ENCODE measurements at regions not wholly inside any gene's neighbourhood (a gene's known extent, or its start where the extent isn't known, plus 50 kb on each side); places are given as distances from the start of the nearest gene placed in this dataset.

DNA sequence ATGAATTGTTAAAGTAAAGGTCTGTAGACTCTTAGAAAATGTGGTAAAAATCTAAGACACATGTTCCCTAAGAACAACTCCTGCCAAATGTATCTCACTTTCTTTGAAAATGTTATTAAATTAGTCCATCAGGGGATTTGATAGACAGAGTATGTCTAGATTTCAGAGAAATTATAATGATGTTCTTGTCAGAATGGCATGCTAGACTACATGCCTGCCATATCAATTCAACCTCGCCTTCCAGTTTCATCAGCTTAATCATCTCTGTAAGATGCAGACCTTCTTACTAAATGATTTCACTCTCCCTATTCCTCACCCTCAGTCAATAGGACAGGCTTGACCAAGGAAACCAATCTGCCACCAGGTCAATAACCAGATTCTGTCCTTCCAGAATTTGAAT lies 368.4 kb downstream of the TXNL1 start:
- H3K4me1 ChIP-seq (ENCODE audit: control insufficient read depth, low read depth, low read length): no peaks in the 10 kb centered on the region

DNA sequence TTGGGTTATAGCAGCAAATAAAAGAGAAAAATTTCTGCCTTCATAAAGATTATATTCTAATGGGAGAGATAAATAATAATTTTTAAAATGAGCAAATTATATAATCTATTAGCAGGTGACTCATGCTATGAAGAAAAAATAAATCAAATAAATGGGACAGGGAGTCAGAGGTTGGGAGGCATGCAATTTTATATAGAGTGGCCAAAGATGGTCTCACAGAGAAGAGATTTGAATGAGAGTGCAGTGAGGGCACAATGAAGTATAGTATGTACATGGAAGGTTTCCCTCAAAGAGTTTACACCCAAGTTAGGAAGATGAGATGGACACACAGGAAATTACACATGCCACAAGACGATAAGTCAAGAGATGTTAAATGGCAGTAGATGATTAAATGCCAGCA lies 369.4 kb downstream of the TXNL1 start:
- no peaks in the 10 kb centered on the region for H3K9me3 ChIP-seq (ENCODE audit: control insufficient read depth, low read depth, low read length)
- no peak overlapping the region for H3K27ac ChIP-seq (ENCODE audit: low read length)
- no peak overlapping the region for H3K4me3 ChIP-seq (ENCODE audit: low read length)
- H3K9ac ChIP-seq (ENCODE audit: low read length): no peak overlapping the region
- H3K36me3 ChIP-seq (ENCODE audit: control insufficient read depth, low read depth, low read length): no peaks in the 10 kb centered on the region
- H3K4me1 ChIP-seq (ENCODE audit: control insufficient read depth, low read depth, low read length): no peaks in the 10 kb centered on the region
- H3K27me3 ChIP-seq (ENCODE audit: control insufficient read depth, insufficient read depth, low read length): no peaks in the 10 kb centered on the region

More for the DNA sequence above, 368.4 kb downstream of the TXNL1 start:
- Histone ChIP-seq H3K36me3 (ENCODE audit: control insufficient read depth, low read depth, low read length) (no peaks in the 10 kb centered on the region), H3K9me3 (ENCODE audit: control insufficient read depth, low read depth, low read length) (no peaks in the 10 kb centered on the region), H3K4me3 (ENCODE audit: low read length) (no peak overlapping the region), H3K27me3 (ENCODE audit: control insufficient read depth, insufficient read depth, low read length) (no peaks in the 10 kb centered on the region), H3K27ac (ENCODE audit: low read length) (no peak overlapping the region), H3K9ac (ENCODE audit: low read length) (no peak overlapping the region)

DNA sequence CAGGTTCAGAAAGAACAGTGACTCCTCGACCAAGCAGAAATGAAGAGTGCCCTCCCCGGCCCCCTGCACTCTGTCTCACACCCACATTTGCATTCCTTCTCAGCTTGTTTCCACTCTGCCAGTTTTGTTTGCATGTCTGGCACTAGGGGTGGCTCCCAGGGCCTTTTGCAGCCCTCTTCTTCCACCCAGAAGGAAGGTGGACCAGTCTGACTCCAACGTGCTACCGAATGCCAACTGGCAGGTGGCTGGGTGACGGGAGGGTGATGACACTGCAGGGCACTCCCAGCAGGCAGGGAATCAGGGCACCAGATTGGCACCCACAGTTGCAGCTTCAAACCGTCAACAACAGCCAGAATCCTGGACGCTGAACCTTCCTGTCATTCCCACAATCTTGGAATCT lies 371.1 kb downstream of the TXNL1 start:
- no peaks in the 10 kb centered on the region for H3K27me3 ChIP-seq (ENCODE audit: control insufficient read depth, insufficient read depth, low read length)

DNA sequence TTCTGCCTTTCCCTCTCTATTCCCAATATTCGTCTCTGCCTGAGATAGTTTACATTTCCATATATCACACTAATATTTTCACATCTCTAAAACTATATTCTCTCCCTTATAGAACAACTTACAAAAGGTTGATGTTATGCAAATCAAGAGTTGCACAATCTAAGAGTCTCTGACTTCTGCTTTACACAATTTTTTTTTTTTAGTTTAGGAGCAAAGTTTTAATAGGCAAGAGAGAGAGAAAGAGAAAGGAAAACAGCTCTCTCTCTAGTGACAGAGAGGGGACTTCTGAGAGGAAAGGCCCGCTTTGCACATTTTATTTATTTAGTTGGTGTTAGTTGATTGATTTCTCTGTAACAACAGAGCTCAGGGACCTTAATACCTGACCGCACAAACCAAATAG lies 380.2 kb downstream of the TXNL1 start:
- H3K9me3 ChIP-seq (ENCODE audit: control insufficient read depth, low read depth, low read length): no peaks in the 10 kb centered on the region
- H3K4me1 ChIP-seq (ENCODE audit: control insufficient read depth, low read depth, low read length): no peaks in the 10 kb centered on the region
- H3K9ac ChIP-seq (ENCODE audit: low read length): no peak overlapping the region
- H3K4me3 ChIP-seq (ENCODE audit: low read length): no peak overlapping the region
- H3K27me3 ChIP-seq (ENCODE audit: control insufficient read depth, insufficient read depth, low read length): no peaks in the 10 kb centered on the region
- H3K27ac ChIP-seq (ENCODE audit: low read length): no peak overlapping the region
- H3K36me3 ChIP-seq (ENCODE audit: control insufficient read depth, low read depth, low read length): no peaks in the 10 kb centered on the region

More for the DNA sequence above, 371.1 kb downstream of the TXNL1 start:
- Histone ChIP-seq H3K9ac (ENCODE audit: low read length) (no peak overlapping the region), H3K36me3 (ENCODE audit: control insufficient read depth, low read depth, low read length) (no peaks in the 10 kb centered on the region), H3K9me3 (ENCODE audit: control insufficient read depth, low read depth, low read length) (no peaks in the 10 kb centered on the region), H3K4me3 (ENCODE audit: low read length) (no peak overlapping the region), H3K4me1 (ENCODE audit: control insufficient read depth, low read depth, low read length) (no peaks in the 10 kb centered on the region), H3K27ac (ENCODE audit: low read length) (no peak overlapping the region)

DNA sequence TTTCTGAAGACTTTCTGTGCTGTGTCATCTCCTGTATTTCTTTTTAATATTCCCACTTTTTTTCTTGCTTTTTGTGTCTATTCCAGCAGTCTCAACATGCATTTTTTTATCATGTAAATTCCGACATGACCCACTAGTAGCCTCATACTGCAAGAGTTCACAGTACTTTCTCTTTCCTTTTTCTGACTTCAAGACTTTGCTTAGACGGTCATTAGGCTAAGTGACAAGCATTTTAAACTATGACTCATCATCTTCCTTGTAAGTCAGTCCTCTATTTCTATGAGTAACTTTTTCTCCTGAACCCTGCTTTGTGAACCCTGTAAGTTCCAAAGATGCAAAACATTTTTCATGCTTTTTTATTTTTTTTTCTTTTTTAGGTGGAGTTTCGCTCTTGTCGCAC lies 381.2 kb downstream of the TXNL1 start:
- Histone ChIP-seq H3K27me3 (ENCODE audit: control insufficient read depth, insufficient read depth, low read length) (no peaks in the 10 kb centered on the region), H3K4me3 (ENCODE audit: low read length) (no peak overlapping the region), H3K9ac (ENCODE audit: low read length) (no peak overlapping the region), H3K9me3 (ENCODE audit: control insufficient read depth, low read depth, low read length) (no peaks in the 10 kb centered on the region), H3K4me1 (ENCODE audit: control insufficient read depth, low read depth, low read length) (no peaks in the 10 kb centered on the region), H3K36me3 (ENCODE audit: control insufficient read depth, low read depth, low read length) (no peaks in the 10 kb centered on the region), H3K27ac (ENCODE audit: low read length) (no peak overlapping the region)

DNA sequence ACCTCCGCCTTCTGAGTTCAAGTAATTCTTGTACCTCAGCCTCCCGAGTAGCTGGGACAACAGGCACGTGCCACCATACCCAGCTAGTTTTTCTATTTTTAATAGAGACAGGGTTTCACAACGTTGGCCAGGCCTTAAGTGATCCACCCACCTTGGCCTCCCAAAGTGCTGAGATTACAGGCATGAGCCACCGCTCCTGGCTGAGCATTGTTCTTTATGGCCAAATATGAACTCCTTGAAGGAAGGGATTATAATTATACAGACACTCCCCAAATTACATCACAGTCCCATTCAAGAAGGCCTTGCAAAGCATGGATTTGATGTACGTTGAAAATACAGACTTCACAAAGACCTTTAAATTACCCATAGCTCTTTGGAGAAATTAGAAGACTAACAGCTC lies 381.7 kb downstream of the TXNL1 start:
- no peak overlapping the region for H3K27ac ChIP-seq (ENCODE audit: low read length)
- H3K4me1 ChIP-seq (ENCODE audit: control insufficient read depth, low read depth, low read length): no peaks in the 10 kb centered on the region
- no peak overlapping the region for H3K9ac ChIP-seq (ENCODE audit: low read length)
- H3K4me3 ChIP-seq (ENCODE audit: low read length): no peak overlapping the region
- H3K36me3 ChIP-seq (ENCODE audit: control insufficient read depth, low read depth, low read length): no peaks in the 10 kb centered on the region
- no peaks in the 10 kb centered on the region for H3K27me3 ChIP-seq (ENCODE audit: control insufficient read depth, insufficient read depth, low read length)
- H3K9me3 ChIP-seq (ENCODE audit: control insufficient read depth, low read depth, low read length): no peaks in the 10 kb centered on the region

DNA sequence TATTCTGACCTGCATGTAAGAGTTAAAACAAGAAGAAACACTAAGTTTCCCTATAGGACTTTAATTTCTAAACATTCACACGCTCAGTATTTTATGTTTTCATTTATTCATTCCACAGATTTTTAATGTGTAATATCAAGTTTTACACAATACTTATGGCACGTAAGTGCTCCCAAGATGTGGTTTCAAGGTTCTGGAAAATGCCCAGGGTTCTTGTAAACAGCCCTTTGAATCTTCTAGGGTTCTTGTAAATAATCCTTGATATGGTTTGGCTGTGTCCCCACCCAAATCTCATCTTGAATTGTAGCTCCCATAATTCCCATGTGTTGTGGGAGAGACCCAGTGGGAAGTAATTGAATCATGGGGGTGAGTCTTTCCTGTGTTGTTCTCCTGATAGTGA lies 383.0 kb downstream of the TXNL1 start:
- Histone ChIP-seq H3K9me3 (ENCODE audit: control insufficient read depth, low read depth, low read length) (no peaks in the 10 kb centered on the region), H3K4me3 (ENCODE audit: low read length) (no peak overlapping the region), H3K27ac (ENCODE audit: low read length) (no peak overlapping the region), H3K4me1 (ENCODE audit: control insufficient read depth, low read depth, low read length) (no peaks in the 10 kb centered on the region), H3K27me3 (ENCODE audit: control insufficient read depth, insufficient read depth, low read length) (no peaks in the 10 kb centered on the region), H3K9ac (ENCODE audit: low read length) (no peak overlapping the region), H3K36me3 (ENCODE audit: control insufficient read depth, low read depth, low read length) (no peaks in the 10 kb centered on the region)

DNA sequence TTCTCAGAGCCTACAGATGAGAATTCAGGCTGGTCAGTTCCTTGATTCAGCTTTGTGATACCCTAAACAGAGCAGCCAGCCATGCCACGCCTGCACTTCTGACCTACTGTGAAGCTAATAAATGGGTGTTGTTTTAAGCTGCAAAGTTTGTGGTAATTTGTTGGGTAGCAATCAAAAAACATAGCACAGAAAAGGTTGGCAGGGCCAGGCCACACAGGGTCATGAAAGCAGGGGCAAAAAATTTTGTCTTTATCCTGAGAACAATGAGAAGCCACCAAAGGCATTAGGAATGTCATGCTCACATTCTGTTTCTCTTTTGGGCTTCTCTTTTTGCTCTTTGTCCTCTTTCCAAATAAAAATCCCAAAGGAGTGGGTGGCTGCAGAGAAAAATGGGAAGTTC lies 385.9 kb downstream of the TXNL1 start:
- Histone ChIP-seq H3K4me1 (ENCODE audit: control insufficient read depth, low read depth, low read length) (no peaks in the 10 kb centered on the region), H3K9ac (ENCODE audit: low read length) (no peak overlapping the region), H3K27me3 (ENCODE audit: control insufficient read depth, insufficient read depth, low read length) (no peaks in the 10 kb centered on the region), H3K27ac (ENCODE audit: low read length) (no peak overlapping the region), H3K36me3 (ENCODE audit: control insufficient read depth, low read depth, low read length) (no peaks in the 10 kb centered on the region), H3K4me3 (ENCODE audit: low read length) (no peak overlapping the region), H3K9me3 (ENCODE audit: control insufficient read depth, low read depth, low read length) (no peaks in the 10 kb centered on the region)

DNA sequence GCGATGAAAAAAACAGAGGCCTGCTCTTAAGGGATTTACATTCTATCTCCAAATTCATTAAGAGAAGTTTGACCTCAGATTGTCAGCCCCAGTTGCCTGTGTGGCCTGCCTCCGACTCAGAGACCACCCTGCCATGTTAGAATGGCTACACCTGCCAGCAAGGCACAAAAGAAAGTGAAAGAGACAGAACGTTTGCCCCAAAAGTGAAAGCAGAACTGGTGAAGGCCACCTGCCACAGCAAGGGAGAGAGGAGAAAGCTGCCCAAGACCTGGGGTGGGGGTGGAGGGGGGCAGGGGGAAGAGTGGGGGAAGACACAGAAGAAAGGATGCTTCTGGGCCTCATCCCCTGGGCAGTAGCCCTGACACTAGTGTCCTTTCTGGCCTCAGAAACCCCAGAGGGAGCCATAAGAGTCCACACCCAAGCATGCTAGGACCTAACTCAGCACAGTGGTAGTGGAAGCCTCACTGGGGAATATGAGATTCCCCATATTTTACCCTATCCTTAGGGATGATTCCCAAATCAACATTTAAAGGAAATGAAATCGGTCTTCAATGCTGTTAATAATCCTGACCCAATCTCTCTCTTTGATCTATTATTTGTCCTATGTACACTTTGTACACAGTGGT lies 389.7 kb downstream of the TXNL1 start:
- Histone ChIP-seq H3K9ac (ENCODE audit: low read length) (no peak overlapping the region), H3K36me3 (ENCODE audit: control insufficient read depth, low read depth, low read length) (no peaks in the 10 kb centered on the region), H3K27me3 (ENCODE audit: control insufficient read depth, insufficient read depth, low read length) (no peaks in the 10 kb centered on the region), H3K4me1 (ENCODE audit: control insufficient read depth, low read depth, low read length) (no peaks in the 10 kb centered on the region), H3K9me3 (ENCODE audit: control insufficient read depth, low read depth, low read length) (no peaks in the 10 kb centered on the region), H3K4me3 (ENCODE audit: low read length) (no peak overlapping the region), H3K27ac (ENCODE audit: low read length) (no peak overlapping the region)

DNA sequence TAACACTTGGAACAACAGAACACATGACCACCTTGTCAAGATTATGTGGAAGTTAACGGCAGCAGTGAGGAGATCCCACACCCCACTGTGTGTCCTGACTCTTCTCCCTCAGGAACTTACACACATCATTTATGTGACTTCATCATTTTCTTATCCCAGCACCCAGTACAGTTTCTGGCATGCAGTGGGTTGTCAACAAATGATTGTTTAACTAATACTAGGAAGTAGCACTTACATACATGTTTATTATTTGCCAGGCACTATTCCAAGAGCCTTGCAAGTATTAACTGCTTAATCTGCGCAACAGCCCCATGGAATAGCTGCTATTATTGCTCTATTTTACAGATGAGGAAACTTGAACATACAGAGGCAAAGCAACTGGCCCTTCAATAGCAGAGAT lies 391.5 kb downstream of the TXNL1 start:
- no peaks in the 10 kb centered on the region for H3K4me1 ChIP-seq (ENCODE audit: control insufficient read depth, low read depth, low read length)
- H3K4me3 ChIP-seq (ENCODE audit: low read length): no peak overlapping the region
- no peaks in the 10 kb centered on the region for H3K36me3 ChIP-seq (ENCODE audit: control insufficient read depth, low read depth, low read length)
- H3K9ac ChIP-seq (ENCODE audit: low read length): no peak overlapping the region
- no peaks in the 10 kb centered on the region for H3K9me3 ChIP-seq (ENCODE audit: control insufficient read depth, low read depth, low read length)
- H3K27ac ChIP-seq (ENCODE audit: low read length): no peak overlapping the region
- H3K27me3 ChIP-seq (ENCODE audit: control insufficient read depth, insufficient read depth, low read length): no peaks in the 10 kb centered on the region

DNA sequence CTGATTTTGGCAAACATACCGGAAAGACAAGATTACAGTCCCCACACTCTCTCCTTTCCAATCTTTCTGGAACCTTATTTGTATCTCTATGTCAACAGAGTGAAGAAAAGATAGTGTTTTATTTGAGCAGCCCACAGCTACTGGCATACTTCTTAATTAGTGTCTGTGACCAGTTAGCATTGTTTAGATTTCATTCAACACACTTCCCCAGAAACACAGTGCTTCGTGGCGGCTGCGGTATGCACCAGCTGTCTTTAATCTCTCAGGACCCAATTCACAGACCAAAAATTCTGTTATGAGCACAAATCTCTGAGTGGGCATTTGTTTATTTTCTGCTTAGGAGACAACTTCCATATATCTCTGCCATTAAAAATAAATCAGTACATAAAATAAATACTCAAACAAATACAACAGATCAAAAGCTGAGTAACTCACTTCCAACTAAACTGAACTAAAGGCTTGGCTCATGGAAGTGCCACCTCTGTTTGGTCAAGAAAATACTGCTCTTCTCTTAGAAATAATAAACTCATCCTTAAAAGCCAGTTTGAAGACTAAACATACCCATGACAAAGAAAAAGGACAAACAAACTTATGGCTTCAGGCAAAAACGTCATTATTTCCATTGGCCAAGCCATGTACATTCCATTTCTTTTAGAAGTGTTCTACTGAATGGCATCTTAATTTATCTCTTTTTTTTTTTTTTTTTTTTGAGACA lies 392.4 kb downstream of the TXNL1 start:
- Histone ChIP-seq H3K27ac (ENCODE audit: low read length) (no peak overlapping the region), H3K9me3 (ENCODE audit: control insufficient read depth, low read depth, low read length) (no peaks in the 10 kb centered on the region), H3K27me3 (ENCODE audit: control insufficient read depth, insufficient read depth, low read length) (no peaks in the 10 kb centered on the region), H3K36me3 (ENCODE audit: control insufficient read depth, low read depth, low read length) (no peaks in the 10 kb centered on the region), H3K4me1 (ENCODE audit: control insufficient read depth, low read depth, low read length) (no peaks in the 10 kb centered on the region), H3K4me3 (ENCODE audit: low read length) (no peak overlapping the region), H3K9ac (ENCODE audit: low read length) (no peak overlapping the region)

DNA sequence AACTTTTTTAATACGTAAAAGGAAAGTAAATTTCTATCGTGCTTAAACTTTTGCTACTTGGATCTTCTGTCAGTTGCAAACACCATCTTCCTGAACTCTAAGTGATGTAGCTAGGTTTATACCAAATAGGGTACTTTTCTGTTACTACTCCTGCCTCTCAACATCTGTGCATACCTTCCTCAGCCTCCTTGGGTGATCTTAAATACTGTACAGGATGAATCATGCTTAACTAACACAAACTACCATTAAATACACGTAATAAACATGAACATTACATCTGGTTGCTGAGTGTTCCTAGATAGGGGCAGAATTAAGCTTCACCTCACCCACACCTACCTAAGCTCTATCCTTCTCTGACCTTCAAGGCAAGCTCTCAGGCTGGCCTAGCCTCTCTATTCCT lies 398.0 kb downstream of the TXNL1 start:
- H3K9me3 ChIP-seq (ENCODE audit: control insufficient read depth, low read depth, low read length): no peaks in the 10 kb centered on the region
- H3K4me3 ChIP-seq (ENCODE audit: low read length): no peak overlapping the region
- H3K9ac ChIP-seq (ENCODE audit: low read length): no peak overlapping the region
- H3K27me3 ChIP-seq (ENCODE audit: control insufficient read depth, insufficient read depth, low read length): no peaks in the 10 kb centered on the region
- no peak overlapping the region for H3K27ac ChIP-seq (ENCODE audit: low read length)
- H3K36me3 ChIP-seq (ENCODE audit: control insufficient read depth, low read depth, low read length): no peaks in the 10 kb centered on the region
- peaks cover 6% of the 10 kb centered on the region for H3K4me1 ChIP-seq (ENCODE audit: control insufficient read depth, low read depth, low read length)
